ENCODE measurements at regions not wholly inside any gene's neighbourhood (a gene's known extent, or its start where the extent isn't known, plus 50 kb on each side); places are given as distances from the start of the nearest gene placed in this dataset.

GRCh38 chr10:42932735-42933447, 144.0 kb upstream of the RET start:
- ChIA-PET CTCF (no interaction called here), POLR2A (ENCODE audit: unreplicated experiment) (no interaction called here)
- Histone ChIP-seq H2BK15ac (ENCODE audit: low read depth, low read length) (no peak overlapping the region), H3K18ac (ENCODE audit: low read depth, low read length) (no peak overlapping the region), H3K56ac (ENCODE audit: extremely low read depth, insufficient read depth, low read length) (no peak overlapping the region), H3K4me2 (ENCODE audit: low read depth, low read length) (no peak overlapping the region), H4K91ac (ENCODE audit: insufficient read depth, low read depth, low read length) (no peak overlapping the region), H3K9me1 (ENCODE audit: insufficient read depth, low read length) (no peaks in the 10 kb centered on the region), H3K9me3 (ENCODE audit: control insufficient read depth, insufficient read depth, low read length) (no peaks in the 10 kb centered on the region), H3K14ac (replicated peaks; ENCODE audit: low read depth, low read length) (no peak overlapping the region), H3K36me3 (ENCODE audit: control insufficient read depth, insufficient read depth, low read length) (no peaks in the 10 kb centered on the region), H3K9ac (ENCODE audit: low read depth, low read length) (no peak overlapping the region), H2AK5ac (ENCODE audit: low read depth, low read length) (no peak overlapping the region), H3K79me1 (ENCODE audit: low read depth in 1 of 2, low read length in 2 of 2) (no peaks in the 10 kb centered on the region), H4K8ac (ENCODE audit: low read depth in 2 of 2, low read length in 2 of 2) (no peak overlapping the region), H2BK120ac (ENCODE audit: low read depth, low read length) (no peak overlapping the region), H4K5ac (ENCODE audit: low read depth, low read length) (no peak overlapping the region), H3K4me3 (ENCODE audit: insufficient read depth, low read depth, low read length) (no peak overlapping the region), H2AFZ (replicated peaks; ENCODE audit: low read length, poor library complexity) (no peak overlapping the region), H3K4me1 (ENCODE audit: control insufficient read depth, insufficient read depth, low read length) (no peaks in the 10 kb centered on the region), H4K20me1 (ENCODE audit: insufficient read depth, low read length) (no peaks in the 10 kb centered on the region), H3K27ac (ENCODE audit: insufficient read depth, low read length) (no peak overlapping the region), H2BK20ac (ENCODE audit: low read depth, low read length) (no peak overlapping the region), H3K4ac (ENCODE audit: low read depth, low read length) (no peak overlapping the region), H2BK5ac (ENCODE audit: low read depth, low read length, poor library complexity, severe bottlenecking) (no peak overlapping the region), H3K27me3 (ENCODE audit: control insufficient read depth, insufficient read depth, low read length) (peaks cover 22% of the 10 kb centered on the region), H2AK9ac (replicated peaks; ENCODE audit: low read depth, low read length, poor library complexity) (no peak overlapping the region), H3K23ac (ENCODE audit: low read depth, low read length) (no peak overlapping the region)
- DNase-seq (no peak), ATAC-seq (ENCODE audit: low read depth) (no peak)
- intact Hi-C loops (cut with micrococcal nuclease) (no loop called here), dilution Hi-C loops (cut with HindIII; ENCODE audit: low sequenced_read_pairs, unreplicated experiment) (no loop called here), in situ Hi-C loops (cut with MboI; ENCODE audit: low sequenced_read_pairs) (no loop called here)
- BruUV-seq (replicated peaks): no TSS peak
- 3% methylated on average over 19 of the region's 45 CpGs; no CpG with 5 or more reads in 1 of the 2 experiments for WGBS, 2 experiments (ENCODE audit: extremely low coverage in 2 of 2, insufficient read length in 1 of 2)
- TF ChIP-seq CHD1 (IDR thresholded peaks at IDR 0.05; ENCODE audit: low read depth, low read length) (no peak), USF2 (IDR thresholded peaks at IDR 0.05; ENCODE audit: low read depth, low read length) (no peak), MAFK (IDR thresholded peaks at IDR 0.05; ENCODE audit: low read depth, low read length) (no peak), RFX5 (IDR thresholded peaks at IDR 0.05; ENCODE audit: low read depth, low read length) (no peak), SMC3 (IDR thresholded peaks at IDR 0.05; ENCODE audit: low read depth, low read length) (no peak), CEBPB (IDR thresholded peaks at IDR 0.05; ENCODE audit: low read depth, low read length) (no peak), MAZ (IDR thresholded peaks at IDR 0.05; ENCODE audit: borderline replicate concordance, low read depth, low read length) (no peak), RCOR1 (IDR thresholded peaks at IDR 0.05; ENCODE audit: insufficient replicate concordance, low read length) (no peak)
- TF ChIP-seq, protein P1, sequence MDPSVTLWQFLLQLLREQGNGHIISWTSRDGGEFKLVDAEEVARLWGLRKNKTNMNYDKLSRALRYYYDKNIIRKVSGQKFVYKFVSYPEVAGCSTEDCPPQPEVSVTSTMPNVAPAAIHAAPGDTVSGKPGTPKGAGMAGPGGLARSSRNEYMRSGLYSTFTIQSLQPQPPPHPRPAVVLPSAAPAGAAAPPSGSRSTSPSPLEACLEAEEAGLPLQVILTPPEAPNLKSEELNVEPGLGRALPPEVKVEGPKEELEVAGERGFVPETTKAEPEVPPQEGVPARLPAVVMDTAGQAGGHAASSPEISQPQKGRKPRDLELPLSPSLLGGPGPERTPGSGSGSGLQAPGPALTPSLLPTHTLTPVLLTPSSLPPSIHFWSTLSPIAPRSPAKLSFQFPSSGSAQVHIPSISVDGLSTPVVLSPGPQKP (IDR thresholded peaks at IDR 0.05; ENCODE audit: borderline replicate concordance, low read depth, low read length): no peak
- TF ChIP-seq, protein P2, sequence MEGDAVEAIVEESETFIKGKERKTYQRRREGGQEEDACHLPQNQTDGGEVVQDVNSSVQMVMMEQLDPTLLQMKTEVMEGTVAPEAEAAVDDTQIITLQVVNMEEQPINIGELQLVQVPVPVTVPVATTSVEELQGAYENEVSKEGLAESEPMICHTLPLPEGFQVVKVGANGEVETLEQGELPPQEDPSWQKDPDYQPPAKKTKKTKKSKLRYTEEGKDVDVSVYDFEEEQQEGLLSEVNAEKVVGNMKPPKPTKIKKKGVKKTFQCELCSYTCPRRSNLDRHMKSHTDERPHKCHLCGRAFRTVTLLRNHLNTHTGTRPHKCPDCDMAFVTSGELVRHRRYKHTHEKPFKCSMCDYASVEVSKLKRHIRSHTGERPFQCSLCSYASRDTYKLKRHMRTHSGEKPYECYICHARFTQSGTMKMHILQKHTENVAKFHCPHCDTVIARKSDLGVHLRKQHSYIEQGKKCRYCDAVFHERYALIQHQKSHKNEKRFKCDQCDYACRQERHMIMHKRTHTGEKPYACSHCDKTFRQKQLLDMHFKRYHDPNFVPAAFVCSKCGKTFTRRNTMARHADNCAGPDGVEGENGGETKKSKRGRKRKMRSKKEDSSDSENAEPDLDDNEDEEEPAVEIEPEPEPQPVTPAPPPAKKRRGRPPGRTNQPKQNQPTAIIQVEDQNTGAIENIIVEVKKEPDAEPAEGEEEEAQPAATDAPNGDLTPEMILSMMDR (conservative IDR thresholded peaks at IDR 0.05; ENCODE audit: low read depth, low read length): no peak

All from IMR-90 (cell line).